ENCODE measurements at regions not wholly inside any gene's neighbourhood (a gene's known extent, or its start where the extent isn't known, plus 50 kb on each side); places are given as distances from the start of the nearest gene placed in this dataset.

DNA sequence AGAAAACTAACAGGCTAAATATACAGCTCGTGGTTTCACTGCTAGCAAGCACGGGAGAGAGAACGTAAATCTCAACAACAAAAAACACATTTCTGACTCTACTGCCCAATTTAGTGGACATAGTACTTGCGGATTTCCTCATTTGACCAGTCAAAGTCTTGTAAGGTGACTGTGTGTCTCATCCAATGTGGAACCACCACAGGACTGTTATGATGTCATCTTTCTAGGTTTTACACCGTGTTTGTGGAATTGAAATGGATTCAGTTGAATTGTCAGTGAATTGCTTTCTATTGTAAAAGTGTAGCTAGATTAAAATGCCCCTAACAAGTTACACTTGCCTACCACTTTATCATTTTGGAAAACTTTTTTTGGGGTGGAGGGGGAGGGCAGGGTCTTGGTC, 1010.8 kb downstream of the NLGN4Y start:
- Histone ChIP-seq H4K8ac (ENCODE audit: low read depth, low read length) (no peak overlapping the region), H3K4me2 (ENCODE audit: low read length) (no peak overlapping the region), H2BK12ac (ENCODE audit: low read length) (no peak overlapping the region), H3K27ac (ENCODE audit: low read depth, low read length) (no peak overlapping the region), H3K4me3 (ENCODE audit: low read depth, low read length) (no peak overlapping the region), H3K23ac (ENCODE audit: low read length) (no peak overlapping the region), H3K79me2 (ENCODE audit: control insufficient read depth, insufficient read depth, low read length, poor library complexity) (no peaks in the 10 kb centered on the region), H3K14ac (ENCODE audit: low read length) (no peak overlapping the region), H3K9me3 (ENCODE audit: insufficient read depth, low read depth, low read length) (no peaks in the 10 kb centered on the region), H3K4me1 (ENCODE audit: control insufficient read depth in 1 of 2, insufficient read depth in 2 of 2, low read length in 2 of 2) (no peaks in the 10 kb centered on the region), H3K27me3 (ENCODE audit: insufficient read depth, low read length) (no peaks in the 10 kb centered on the region), H3K4ac (ENCODE audit: low read depth, low read length) (no peak overlapping the region), H2BK5ac (ENCODE audit: low read depth, low read length, poor library complexity) (no peak overlapping the region), H4K12ac (ENCODE audit: low read depth, low read length) (no peak overlapping the region), H2BK120ac (ENCODE audit: insufficient read depth, low read length, poor library complexity) (no peak overlapping the region), H3K79me1 (ENCODE audit: low read length) (peaks cover 1% of the 10 kb centered on the region), H2AK5ac (ENCODE audit: low read length) (no peak overlapping the region), H3K18ac (ENCODE audit: low read length) (no peak overlapping the region), H3K9ac (ENCODE audit: low read length) (no peak overlapping the region), H4K91ac (ENCODE audit: low read depth, low read length) (peak overlapping the region; percentile 37), H2AFZ (ENCODE audit: insufficient read depth, low read length, poor library complexity) (no peak overlapping the region), H3K36me3 (ENCODE audit: control insufficient read depth in 1 of 2, insufficient read depth in 2 of 2, low read length in 2 of 2) (no peaks in the 10 kb centered on the region)
- DNase-seq: no peak
- no CpG with 5 or more reads among the region's 5 CpGs for WGBS (ENCODE audit: extremely low coverage, insufficient coverage, insufficient read length)

DNA sequence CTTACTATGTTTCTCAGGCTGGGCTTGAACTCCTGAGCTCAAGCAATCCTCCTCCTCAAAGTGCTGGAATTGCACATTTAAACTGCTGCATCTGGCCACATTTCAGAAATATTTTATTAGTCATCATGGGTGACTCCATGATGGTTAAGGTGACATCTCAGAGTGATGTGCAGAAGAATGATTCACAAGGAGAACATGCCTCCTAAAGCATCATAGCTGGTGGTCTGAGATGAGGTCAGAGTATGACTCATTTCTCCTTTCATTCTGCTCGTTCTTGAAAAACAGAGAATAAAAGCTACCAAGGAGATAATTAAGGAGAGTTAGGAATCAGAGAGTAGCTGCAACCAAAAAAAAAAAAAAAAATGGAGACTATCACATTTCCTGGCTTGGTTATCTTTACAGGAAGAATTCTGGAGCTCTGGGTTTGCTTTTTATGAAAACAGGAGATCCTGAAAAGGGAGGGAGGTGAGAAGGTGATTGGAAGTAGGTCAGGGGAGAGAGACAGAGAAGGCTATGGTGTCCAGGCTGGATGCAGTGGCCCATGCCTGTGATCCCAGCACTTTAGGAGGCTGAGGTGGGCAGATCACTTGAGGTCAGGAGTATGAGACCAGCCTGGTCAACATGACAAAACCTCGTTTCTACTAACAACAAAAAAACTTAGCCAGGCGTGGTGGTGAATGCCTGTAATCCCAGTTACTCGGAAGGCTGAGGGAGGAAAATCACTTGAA, 1011.6 kb downstream of the NLGN4Y start:
- H4K12ac ChIP-seq (ENCODE audit: low read depth, low read length): no peak overlapping the region
- no peak overlapping the region for H3K4me2 ChIP-seq (ENCODE audit: low read length)
- no peaks in the 10 kb centered on the region for H3K36me3 ChIP-seq (ENCODE audit: control insufficient read depth in 1 of 2, insufficient read depth in 2 of 2, low read length in 2 of 2)
- peak in 1 of 2 donors; percentile 30 for DNase-seq
- H2BK12ac ChIP-seq (ENCODE audit: low read length): peak overlapping the region; percentile 40
- H3K4ac ChIP-seq (ENCODE audit: low read depth, low read length): no peak overlapping the region
- H3K79me1 ChIP-seq (ENCODE audit: low read length): peaks cover 1% of the 10 kb centered on the region
- H2BK5ac ChIP-seq (ENCODE audit: low read depth, low read length, poor library complexity): no peak overlapping the region
- H4K91ac ChIP-seq (ENCODE audit: low read depth, low read length): peak overlapping the region; percentile 37
- no peaks in the 10 kb centered on the region for H3K4me1 ChIP-seq (ENCODE audit: control insufficient read depth in 1 of 2, insufficient read depth in 2 of 2, low read length in 2 of 2)
- no peak overlapping the region for H3K23ac ChIP-seq (ENCODE audit: low read length)
- WGBS (ENCODE audit: extremely low coverage, insufficient coverage, insufficient read length): no CpG with 5 or more reads among the region's 4 CpGs
- H2AFZ ChIP-seq (ENCODE audit: insufficient read depth, low read length, poor library complexity): no peak overlapping the region
- peak overlapping the region; percentile 22 for H2BK120ac ChIP-seq (ENCODE audit: insufficient read depth, low read length, poor library complexity)
- H3K79me2 ChIP-seq (ENCODE audit: control insufficient read depth, insufficient read depth, low read length, poor library complexity): no peaks in the 10 kb centered on the region
- no peak overlapping the region for H3K4me3 ChIP-seq (ENCODE audit: low read depth, low read length)
- no peak overlapping the region for H3K14ac ChIP-seq (ENCODE audit: low read length)
- H3K9me3 ChIP-seq (ENCODE audit: insufficient read depth, low read depth, low read length): no peaks in the 10 kb centered on the region
- H3K27ac ChIP-seq (ENCODE audit: low read depth, low read length): peak overlapping the region; percentile 58
- no peaks in the 10 kb centered on the region for H3K27me3 ChIP-seq (ENCODE audit: insufficient read depth, low read length)
- peak overlapping the region; percentile 4 for H4K8ac ChIP-seq (ENCODE audit: low read depth, low read length)
- H3K18ac ChIP-seq (ENCODE audit: low read length): no peak overlapping the region
- no peak overlapping the region for H2AK5ac ChIP-seq (ENCODE audit: low read length)
- no peak overlapping the region for H3K9ac ChIP-seq (ENCODE audit: low read length)

DNA sequence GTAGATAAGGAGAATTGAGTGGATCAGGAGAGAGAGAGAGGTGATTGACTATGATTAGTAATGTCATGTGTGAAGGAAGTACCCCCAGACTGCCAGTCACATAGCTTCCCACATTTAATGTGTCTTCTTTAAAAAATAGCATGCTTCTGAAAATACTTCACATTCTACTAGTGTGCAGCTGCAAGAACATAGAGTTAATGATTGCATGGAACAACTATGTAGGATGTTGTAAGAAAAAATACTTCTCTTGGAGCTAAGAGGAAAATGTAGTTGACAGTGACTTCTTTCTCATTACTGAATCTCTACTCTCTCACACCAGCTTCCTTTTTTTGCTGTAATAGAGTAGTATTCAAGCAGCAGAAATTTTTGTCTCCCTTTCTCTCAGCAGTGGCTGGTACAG, 1016.2 kb downstream of the NLGN4Y start:
- H2BK120ac ChIP-seq (ENCODE audit: insufficient read depth, low read length, poor library complexity): no peak overlapping the region
- H4K91ac ChIP-seq (ENCODE audit: low read depth, low read length): no peak overlapping the region
- H3K36me3 ChIP-seq (ENCODE audit: control insufficient read depth in 1 of 2, insufficient read depth in 2 of 2, low read length in 2 of 2): no peaks in the 10 kb centered on the region
- H3K27ac ChIP-seq (ENCODE audit: low read depth, low read length): no peak overlapping the region
- H3K79me1 ChIP-seq (ENCODE audit: low read length): peaks cover 1% of the 10 kb centered on the region
- H2AK5ac ChIP-seq (ENCODE audit: low read length): no peak overlapping the region
- H3K4ac ChIP-seq (ENCODE audit: low read depth, low read length): no peak overlapping the region
- peak in 1 of 2 donors; percentile 0 for DNase-seq
- no peaks in the 10 kb centered on the region for H3K4me1 ChIP-seq (ENCODE audit: control insufficient read depth in 1 of 2, insufficient read depth in 2 of 2, low read length in 2 of 2)
- no peaks in the 10 kb centered on the region for H3K79me2 ChIP-seq (ENCODE audit: control insufficient read depth, insufficient read depth, low read length, poor library complexity)
- no peak overlapping the region for H3K4me3 ChIP-seq (ENCODE audit: low read depth, low read length)
- H3K27me3 ChIP-seq (ENCODE audit: insufficient read depth, low read length): no peaks in the 10 kb centered on the region
- no peak overlapping the region for H3K23ac ChIP-seq (ENCODE audit: low read length)
- no peak overlapping the region for H4K8ac ChIP-seq (ENCODE audit: low read depth, low read length)
- no peaks in the 10 kb centered on the region for H3K9me3 ChIP-seq (ENCODE audit: insufficient read depth, low read depth, low read length)
- no peak overlapping the region for H2BK12ac ChIP-seq (ENCODE audit: low read length)
- no peak overlapping the region for H3K9ac ChIP-seq (ENCODE audit: low read length)
- H3K14ac ChIP-seq (ENCODE audit: low read length): no peak overlapping the region
- H2BK5ac ChIP-seq (ENCODE audit: low read depth, low read length, poor library complexity): no peak overlapping the region
- no peak overlapping the region for H3K18ac ChIP-seq (ENCODE audit: low read length)
- no peak overlapping the region for H3K4me2 ChIP-seq (ENCODE audit: low read length)
- H4K12ac ChIP-seq (ENCODE audit: low read depth, low read length): no peak overlapping the region
- H2AFZ ChIP-seq (ENCODE audit: insufficient read depth, low read length, poor library complexity): no peak overlapping the region

DNA sequence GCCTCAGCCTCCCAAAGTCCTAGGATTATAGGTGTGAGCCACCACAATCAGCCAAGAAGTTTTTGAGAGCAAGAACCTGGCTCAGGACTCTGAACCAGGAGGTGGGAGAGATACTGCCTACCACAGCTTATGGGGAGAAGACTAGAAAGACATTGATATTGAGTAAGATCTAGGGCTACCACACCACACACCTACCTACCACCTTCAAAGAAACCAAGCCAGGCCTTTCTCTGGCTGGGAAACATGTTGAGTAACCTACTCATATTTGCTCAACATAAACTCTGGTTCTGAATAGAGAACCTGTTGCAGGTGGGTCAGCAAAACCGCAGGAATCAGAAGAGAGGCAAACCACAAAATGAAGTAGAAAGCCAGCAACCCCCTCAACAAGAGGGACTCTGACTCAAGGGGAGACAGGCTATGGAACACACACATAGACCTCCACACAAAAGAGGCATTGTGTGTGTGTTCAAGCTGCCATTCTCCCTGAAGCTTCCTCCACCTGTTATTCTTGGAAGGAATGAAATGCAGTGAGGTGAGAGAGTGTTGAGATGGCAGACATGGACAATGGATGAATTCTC, 1021.9 kb downstream of the NLGN4Y start:
- H3K9ac ChIP-seq (ENCODE audit: low read length): no peak overlapping the region
- H4K8ac ChIP-seq (ENCODE audit: low read depth, low read length): no peak overlapping the region
- H3K79me1 ChIP-seq (ENCODE audit: low read length): no peaks in the 10 kb centered on the region
- no peak overlapping the region for H3K14ac ChIP-seq (ENCODE audit: low read length)
- no peaks in the 10 kb centered on the region for H3K27me3 ChIP-seq (ENCODE audit: insufficient read depth, low read length)
- no peak overlapping the region for H4K12ac ChIP-seq (ENCODE audit: low read depth, low read length)
- WGBS (ENCODE audit: extremely low coverage, insufficient coverage, insufficient read length): no CpG with 5 or more reads among the region's 1 CpG
- H2AFZ ChIP-seq (ENCODE audit: insufficient read depth, low read length, poor library complexity): no peak overlapping the region
- no peak overlapping the region for H3K4me2 ChIP-seq (ENCODE audit: low read length)
- no peak overlapping the region for H3K4me3 ChIP-seq (ENCODE audit: low read depth, low read length)
- H3K4me1 ChIP-seq (ENCODE audit: control insufficient read depth in 1 of 2, insufficient read depth in 2 of 2, low read length in 2 of 2): no peaks in the 10 kb centered on the region
- no peaks in the 10 kb centered on the region for H3K36me3 ChIP-seq (ENCODE audit: control insufficient read depth in 1 of 2, insufficient read depth in 2 of 2, low read length in 2 of 2)
- no peak overlapping the region for H3K18ac ChIP-seq (ENCODE audit: low read length)
- no peak overlapping the region for H2BK5ac ChIP-seq (ENCODE audit: low read depth, low read length, poor library complexity)
- H2BK120ac ChIP-seq (ENCODE audit: insufficient read depth, low read length, poor library complexity): no peak overlapping the region
- no peaks in the 10 kb centered on the region for H3K79me2 ChIP-seq (ENCODE audit: control insufficient read depth, insufficient read depth, low read length, poor library complexity)
- H3K9me3 ChIP-seq (ENCODE audit: insufficient read depth, low read depth, low read length): no peaks in the 10 kb centered on the region
- H3K27ac ChIP-seq (ENCODE audit: low read depth, low read length): no peak overlapping the region
- no peak overlapping the region for H2AK5ac ChIP-seq (ENCODE audit: low read length)
- no peak overlapping the region for H4K91ac ChIP-seq (ENCODE audit: low read depth, low read length)
- no peak overlapping the region for H2BK12ac ChIP-seq (ENCODE audit: low read length)
- no peak for DNase-seq
- H3K4ac ChIP-seq (ENCODE audit: low read depth, low read length): no peak overlapping the region
- H3K23ac ChIP-seq (ENCODE audit: low read length): no peak overlapping the region

Data from trophoblast cell (in vitro differentiated cells and primary cell).